Inflammatory macrophage treated with lipopolysaccharide for 1 hour (primary cell): ENCODE measurements at regions not wholly inside any gene's neighbourhood (a gene's known extent, or its start where the extent isn't known, plus 50 kb on each side); places are given as distances from the start of the nearest gene placed in this dataset.
A peak's percentile ranks its signal among the peaks of the same experiment; 100 is the strongest.

Experiments
- DNase-seq, 2 donors: peaks; one replicate each; pipeline ENCODE4 v3.0.0-alpha.2; 2020 to 2022

DNA sequence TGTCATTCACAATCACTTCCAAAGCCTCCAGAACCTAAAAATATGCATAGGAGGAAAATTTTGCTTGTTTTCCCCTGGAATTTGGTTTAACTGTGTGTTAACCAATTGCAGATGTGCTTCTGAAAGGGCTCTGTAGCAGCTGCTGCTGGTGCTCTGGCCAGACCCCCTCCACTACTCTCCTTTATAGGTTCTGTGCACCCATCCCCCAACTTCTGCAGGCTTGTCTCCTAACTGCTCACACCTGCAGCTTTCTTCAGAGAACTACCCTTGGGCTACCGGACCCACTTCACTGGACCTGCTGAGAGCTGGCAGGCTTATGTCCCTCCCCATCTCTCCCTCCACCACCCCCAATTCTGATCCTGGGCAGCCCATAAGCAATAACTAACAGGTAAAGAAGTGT lies 662.1 kb upstream of the DIPK2B start:
- no peak for DNase-seq

DNA sequence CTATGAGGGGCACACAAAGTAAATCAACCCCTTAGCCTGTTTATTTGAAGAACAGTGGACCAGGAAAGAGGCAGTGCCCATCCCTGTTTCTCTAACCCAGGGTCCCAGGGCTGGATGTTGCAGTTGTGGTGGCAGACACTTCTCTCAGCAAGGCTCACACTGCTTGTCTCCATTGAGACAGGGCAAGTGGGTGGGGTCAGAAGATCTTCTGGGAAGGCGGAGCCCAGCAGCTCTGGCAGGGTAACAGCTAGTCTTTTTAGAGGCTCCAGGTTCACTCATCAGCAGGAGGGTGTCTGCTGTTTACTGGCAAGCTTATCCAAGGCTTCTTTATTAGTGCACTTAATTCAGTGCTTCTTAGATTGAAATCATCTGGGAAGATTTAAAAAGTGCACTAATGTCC lies 659.8 kb upstream of the DIPK2B start:
- no peak for DNase-seq

- DNase-seq: no peak
Observed at GRCh38 chrX:45859407-45859806, 658.7 kb upstream of the DIPK2B start.

- DNase-seq: no peak
Observed at GRCh38 chrX:45852884-45853283, 652.2 kb upstream of the DIPK2B start.

DNA sequence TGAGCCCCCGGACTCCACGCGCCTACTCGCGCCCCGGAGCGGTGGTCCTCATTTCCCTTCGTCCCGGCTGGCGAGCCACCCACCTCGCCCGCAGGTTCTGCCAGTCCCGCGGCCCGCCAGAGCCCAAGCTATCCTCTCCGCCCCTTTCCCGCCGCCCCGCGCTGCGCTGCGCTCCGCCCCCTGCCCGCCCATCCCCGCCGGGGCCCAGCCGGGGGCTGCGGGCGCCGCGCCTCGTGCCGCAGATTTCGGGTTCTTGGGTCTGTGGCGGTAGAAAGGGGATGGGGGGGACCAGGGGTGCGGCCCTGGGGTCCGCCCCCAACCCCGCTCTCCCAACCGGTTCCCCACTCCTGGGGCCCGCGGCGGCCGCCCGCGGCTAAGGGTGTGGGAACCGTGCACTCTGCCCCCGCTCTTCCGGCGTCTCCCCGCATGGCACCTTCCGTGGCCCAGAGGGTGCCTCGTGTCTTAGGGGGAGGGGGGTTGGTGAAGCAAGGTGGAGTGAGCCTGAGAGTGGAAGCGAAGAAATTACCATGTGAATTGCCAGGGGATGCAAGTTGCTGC lies 650.8 kb upstream of the DIPK2B start:
- DNase-seq: no peak

- DNase-seq: peak; percentile 2 to 13
Observed at GRCh38 chrX:45850775-45851433, 650.2 kb upstream of the DIPK2B start.

- DNase-seq: no peak
Observed at GRCh38 chrX:45850197-45850774, 649.6 kb upstream of the DIPK2B start.

- DNase-seq: peak; percentile 11 to 12
Observed at GRCh38 chrX:45849261-45849862, 648.7 kb upstream of the DIPK2B start.

DNA sequence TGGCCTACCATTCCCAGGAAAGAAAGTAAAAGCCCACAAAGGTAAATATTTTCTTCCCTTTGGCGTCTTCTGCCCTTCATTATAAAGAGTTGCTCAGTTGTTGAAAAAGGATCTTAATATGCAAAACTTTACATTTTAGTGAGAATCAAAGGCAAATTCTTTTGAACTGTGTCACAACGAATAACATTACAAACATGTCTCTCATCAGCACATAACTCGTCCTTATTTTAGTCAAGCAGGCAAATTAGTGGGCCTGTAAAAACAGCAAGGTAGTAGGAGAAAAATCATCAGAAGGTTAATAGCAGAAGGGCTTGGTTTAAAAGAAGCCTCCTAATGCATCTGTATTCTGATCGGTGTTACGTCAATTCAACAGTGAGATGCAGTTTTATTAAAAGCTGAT lies 647.3 kb upstream of the DIPK2B start:
- DNase-seq: no peak

DNA sequence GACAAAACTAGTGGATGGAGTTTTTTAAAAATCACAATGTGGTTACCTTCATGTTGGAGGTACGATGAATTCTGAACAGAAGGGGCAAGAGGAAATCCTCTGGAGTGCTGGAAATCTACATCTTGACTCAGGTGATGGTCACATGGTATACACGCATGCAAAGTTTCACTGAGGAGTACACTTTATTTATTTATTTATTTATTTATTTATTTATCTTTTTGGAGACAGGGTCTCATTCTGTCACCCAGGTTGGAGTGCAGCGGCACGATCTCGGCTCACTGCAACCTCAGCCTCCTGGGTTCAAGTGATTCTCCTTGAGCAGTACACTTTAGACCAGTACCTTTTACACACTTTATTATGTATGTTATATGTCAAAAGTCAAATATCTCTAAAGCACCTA lies 645.7 kb upstream of the DIPK2B start:
- no peak for DNase-seq

DNA sequence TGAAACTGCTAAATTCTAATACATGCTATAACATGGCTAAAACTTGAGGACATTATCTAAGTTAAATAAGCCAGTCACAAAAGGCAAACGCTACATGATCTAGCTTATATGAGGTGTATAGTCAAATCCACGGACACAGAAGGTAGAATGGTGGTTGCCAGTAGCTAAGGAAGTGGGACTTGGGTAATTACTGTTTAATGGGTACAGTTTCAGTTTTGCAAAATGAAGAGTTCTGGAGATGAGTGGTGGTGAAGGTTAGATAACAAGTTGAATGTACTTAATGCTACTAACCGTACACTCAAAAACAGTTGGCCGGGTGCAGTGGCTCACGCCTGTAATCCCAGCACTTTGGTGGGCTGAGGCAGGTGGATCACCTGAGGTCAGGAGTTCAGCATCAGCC lies 644.5 kb upstream of the DIPK2B start:
- DNase-seq: no peak

- DNase-seq: peak; percentile 7 to 8
Observed at GRCh38 chrX:45843518-45843917, 642.8 kb upstream of the DIPK2B start.

DNA sequence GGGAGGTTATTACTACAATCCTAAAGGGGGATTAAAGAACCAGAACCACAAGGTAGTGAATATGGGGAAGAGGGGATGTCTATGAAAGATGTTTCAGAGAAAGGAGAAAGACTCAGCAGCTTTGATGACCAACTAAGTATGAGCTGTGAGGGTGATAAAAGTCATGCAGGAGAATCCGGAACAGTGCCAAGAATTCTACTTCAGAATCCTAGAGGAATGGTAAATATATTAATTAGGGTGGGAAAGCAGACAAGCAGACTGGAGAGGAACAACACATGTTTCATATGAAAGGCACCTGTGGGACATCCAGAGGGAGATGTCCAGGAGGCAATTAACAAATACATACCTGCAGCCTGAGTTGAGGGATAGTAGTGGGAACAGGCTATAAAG lies 642.2 kb upstream of the DIPK2B start:
- no peak for DNase-seq

DNA sequence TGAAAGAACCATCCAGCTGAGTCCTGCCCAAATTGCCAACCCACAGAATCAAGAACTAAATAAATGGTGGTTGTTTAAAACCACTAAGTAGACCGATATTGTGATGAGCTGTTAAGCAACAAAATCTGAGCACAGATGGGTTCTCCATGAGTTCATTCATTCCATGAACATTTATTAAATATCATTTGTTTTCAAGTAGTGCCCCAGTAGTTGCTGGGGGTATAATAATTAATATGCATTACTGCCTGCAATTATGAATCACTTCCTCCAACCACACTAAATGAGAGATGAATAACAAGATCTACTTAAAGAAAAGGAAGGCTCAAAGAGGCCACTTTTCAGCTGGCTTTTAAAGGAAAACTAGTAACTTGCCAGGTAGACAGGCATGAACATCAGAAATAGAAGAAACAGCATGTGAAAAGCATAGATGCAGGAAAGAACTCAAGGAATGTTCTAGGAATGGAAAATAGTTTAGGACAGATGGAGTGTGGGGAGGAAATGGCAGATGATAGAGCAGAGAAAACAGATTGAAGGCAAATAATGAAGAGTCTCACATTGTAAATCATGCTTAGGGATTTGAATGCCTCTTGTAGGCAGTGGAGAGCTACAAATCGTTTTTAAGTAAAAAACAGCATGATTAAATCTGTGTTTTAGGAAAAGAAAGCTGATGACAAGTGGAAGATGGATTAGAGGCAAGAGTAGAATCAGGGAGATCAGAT lies 641.7 kb upstream of the DIPK2B start:
- DNase-seq: no peak

GRCh38 chrX:45840411-45840950 lies 639.8 kb upstream of the DIPK2B start:
- no peak for DNase-seq

- no peak for DNase-seq
Observed at GRCh38 chrX:45830343-45830742, 629.7 kb upstream of the DIPK2B start.

DNA sequence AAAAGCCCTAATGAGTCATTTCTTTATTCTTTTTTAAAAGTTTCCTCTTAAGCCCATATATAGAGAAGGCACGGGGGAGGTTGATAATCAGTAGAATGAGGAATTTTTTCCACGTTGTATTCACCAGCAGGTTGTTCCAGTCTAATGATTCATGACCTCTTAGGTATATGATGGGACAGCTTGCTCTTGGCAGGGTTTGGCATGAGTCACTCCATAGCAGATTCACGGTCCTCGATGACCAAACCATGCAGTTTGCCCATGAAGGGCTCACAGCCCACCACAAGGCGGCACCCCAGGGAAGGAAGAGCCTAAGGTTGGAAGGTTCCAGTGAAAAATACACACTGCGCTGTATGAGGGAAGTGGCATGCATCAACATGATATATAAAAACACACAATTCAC lies 623.8 kb upstream of the DIPK2B start:
- DNase-seq: no peak

DNA sequence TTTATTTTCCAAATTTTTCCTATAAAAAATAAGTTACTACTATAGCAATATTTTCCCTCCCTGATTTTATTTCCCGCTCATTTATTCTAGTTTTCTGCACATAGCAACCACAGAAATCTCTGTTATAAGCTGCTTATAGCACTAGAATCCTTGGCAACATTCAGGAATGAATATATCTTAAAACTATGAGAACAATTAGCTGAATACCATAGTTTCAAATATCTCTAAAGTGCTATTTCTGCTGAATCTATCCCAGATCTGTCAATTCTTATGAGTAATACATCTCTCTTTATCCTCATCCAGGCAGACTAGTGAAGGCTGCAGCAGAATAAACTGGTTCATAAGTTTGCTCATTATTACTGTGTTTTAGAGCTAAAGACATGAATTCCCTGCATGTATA lies 622.9 kb upstream of the DIPK2B start:
- no peak for DNase-seq

- no peak for DNase-seq
Observed at GRCh38 chrX:45822124-45822523, 621.4 kb upstream of the DIPK2B start.

DNA sequence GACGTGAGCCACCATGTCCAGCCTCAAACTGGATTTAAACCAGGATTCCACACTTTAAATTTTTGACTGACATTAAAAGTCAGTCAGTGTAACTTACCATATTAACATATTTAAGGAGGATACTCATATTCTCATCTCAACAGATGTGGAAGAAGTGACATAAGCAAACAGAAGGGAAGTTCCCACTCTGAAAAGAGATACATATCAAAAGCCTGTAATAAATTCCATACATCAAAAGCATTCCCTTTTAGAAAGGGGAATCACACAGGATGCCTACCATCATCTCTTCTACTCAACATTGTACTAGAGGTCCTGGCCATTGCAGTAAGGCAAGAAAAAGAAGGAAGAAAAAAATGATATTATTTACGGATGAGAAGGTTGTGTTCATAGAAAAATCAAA lies 618.2 kb upstream of the DIPK2B start:
- DNase-seq: no peak

- no peak for DNase-seq
Observed at GRCh38 chrX:45815441-45815840, 614.8 kb upstream of the DIPK2B start.

DNA sequence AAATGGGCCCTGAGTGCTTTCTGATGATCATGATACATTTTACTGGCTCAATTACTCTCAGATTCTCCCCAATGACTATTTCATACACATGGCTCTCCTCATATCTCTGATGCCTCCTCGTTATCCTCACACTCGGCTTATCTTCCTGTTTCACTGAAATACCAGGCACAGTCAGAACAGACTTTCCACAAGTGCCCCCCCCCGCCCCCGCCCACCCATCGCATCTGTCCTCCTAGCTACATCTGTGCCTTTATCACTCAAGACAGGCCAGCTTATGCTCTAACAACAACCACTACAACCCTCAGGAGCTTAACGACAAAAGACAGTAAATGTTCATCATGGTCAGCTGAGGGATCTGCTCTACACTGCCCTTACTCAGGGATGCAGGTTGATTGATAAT lies 610.6 kb upstream of the DIPK2B start:
- DNase-seq: no peak
